Liver (tissue), 3 donors: ENCODE measurements at regions not wholly inside any gene's neighbourhood (a gene's known extent, or its start where the extent isn't known, plus 50 kb on each side); places are given as distances from the start of the nearest gene placed in this dataset.

ENCODE experiments used
- CTCF ChIP-seq: fragments of 150-350 bp; IDR thresholded peaks from 2 replicates; pipeline ENCODE4 v1.5.1; 2017; ENCODE audit warnings: improper control_type of control experiment, low read depth, low read length; ENCODE audit not compliant: missing input control
- REST ChIP-seq: IDR thresholded peaks from 2 replicates; pipeline ENCODE4 v1.6.1; 2016; ENCODE audit warnings: antibody characterized with exemption, mild to moderate bottlenecking
- TAF1 ChIP-seq: conservative IDR thresholded peaks from 2 replicates; pipeline ENCODE4 v1.6.1; 2016; ENCODE audit warnings: antibody characterized with exemption, mild to moderate bottlenecking
- ZBTB33 ChIP-seq: IDR thresholded peaks from 2 replicates; pipeline ENCODE4 v1.6.1; 2016; ENCODE audit warnings: antibody characterized with exemption
- donor health status: healthy.
- donor health status: healthy.

- TF ChIP-seq ZBTB33: no peak
- no peak for TF ChIP-seq REST
- TF ChIP-seq TAF1: no peak
- TF ChIP-seq CTCF: no peak
Measured at GRCh38 chr12:68416826-68417225, 84.7 kb upstream of the MDM1 start.
